RWPE1 (cell line): ENCODE measurements at regions not wholly inside any gene's neighbourhood (a gene's known extent, or its start where the extent isn't known, plus 50 kb on each side); places are given as distances from the start of the nearest gene placed in this dataset.

Experiments
- CTCF ChIA-PET: fragments of 350-600 bp; sonication (Branson Sonifier 250); formaldehyde crosslinking; extraction: SDS; loops from one replicate; lab custom pipeline; 2021; lab: Yijun Ruan, JAX
- POLR2A ChIA-PET: fragments of 400-600 bp; formaldehyde crosslinking; extraction: SDS; loops from one replicate; lab custom pipeline; 2020; ENCODE audit warnings: antibody characterized with exemption; ENCODE audit not compliant: low non-redundant PET; lab: Yijun Ruan, JAX
- DNase-seq: peaks from one replicate; pipeline ENCODE4 v3.0.0; 2012; ENCODE audit warnings: low spot score
- H3K27ac ChIP-seq: fragments of 450-650 bp; 2 replicates; pipeline ENCODE4 v1.5.1; 2017
- CTCF ChIP-seq: fragments of 450-650 bp; conservative IDR thresholded peaks from 2 replicates; pipeline ENCODE4 v1.5.1; 2017; ENCODE audit warnings: low read depth, mild to moderate bottlenecking

GRCh38 chr11:81222491-81222890, 1511.2 kb downstream of the FAM181B start:
- H3K27ac ChIP-seq, result no peak overlapping the region
- DNase-seq, result no peak
- ChIA-PET POLR2A (no interaction called here), CTCF (no interaction called here)
- no peak for TF ChIP-seq CTCF

- CTCF ChIA-PET, result no interaction called here
- no peak for TF ChIP-seq CTCF
- no peak overlapping the region for H3K27ac ChIP-seq
- POLR2A ChIA-PET, result no interaction called here
- DNase-seq, result no peak
Measured at GRCh38 chr11:81220146-81220895, 1513.3 kb downstream of the FAM181B start.

- CTCF ChIA-PET, result no interaction called here
Measured at GRCh38 chr11:81219661-81220060, 1514.0 kb downstream of the FAM181B start.

GRCh38 chr11:81218440-81218839, 1515.2 kb downstream of the FAM181B start:
- POLR2A ChIA-PET, result no interaction called here
- TF ChIP-seq CTCF, result no peak
- no peak overlapping the region for H3K27ac ChIP-seq
- CTCF ChIA-PET, result no interaction called here
- DNase-seq, result no peak

More at GRCh38 chr11:81219661-81220060, 1514.0 kb downstream of the FAM181B start:
- no peak for TF ChIP-seq CTCF
- POLR2A ChIA-PET, result no interaction called here
- DNase-seq, result no peak
- H3K27ac ChIP-seq, result no peak overlapping the region

- no peak for TF ChIP-seq CTCF
- ChIA-PET CTCF (no interaction called here), POLR2A (no interaction called here)
- no peak for DNase-seq
- no peak overlapping the region for H3K27ac ChIP-seq
Measured at GRCh38 chr11:81211050-81211449, 1522.6 kb downstream of the FAM181B start.

GRCh38 chr11:81207421-81208054, 1526.1 kb downstream of the FAM181B start:
- ChIA-PET POLR2A (no interaction called here), CTCF (no interaction called here)
- no peak for DNase-seq
- no peak overlapping the region for H3K27ac ChIP-seq
- no peak for TF ChIP-seq CTCF
